Activated naive CD4-positive, alpha-beta T cell treated with anti-CD3 and anti-CD28 coated beads, Interleukin-2, amount 50 U/mL, for 72 hours (primary cell): ENCODE measurements at regions not wholly inside any gene's neighbourhood (a gene's known extent, or its start where the extent isn't known, plus 50 kb on each side); places are given as distances from the start of the nearest gene placed in this dataset.

ENCODE experiments used
- ATAC-seq, 2 donors: fragments of 150-1000 bp; cut with Tn5 transposase; 2 replicates each; pipeline ENCODE4 v1.10.0; 2021; ENCODE audit warnings: mild to moderate bottlenecking in 2 of 2, moderate library complexity in 2 of 2
- DNase-seq, 2 donors: peaks; one replicate each; pipeline ENCODE4 v3.0.0; 2021 to 2022; ENCODE audit warnings: low spot score in 2 of 2
- H3K27ac Mint-ChIP-seq, 2 donors: one replicate each; pipeline ENCODE4 v1.8.0; 2022; ENCODE audit warnings: mild to moderate bottlenecking in 2 of 2, mixed read lengths in 2 of 2
- H3K36me3 Mint-ChIP-seq, 2 donors: one replicate each; pipeline ENCODE4 v1.8.0; 2022; ENCODE audit warnings: mixed read lengths in 2 of 2
- H3K9me3 Mint-ChIP-seq, 2 donors: one replicate each; pipeline ENCODE4 v1.8.0; 2022; ENCODE audit warnings: mixed read lengths in 2 of 2

GRCh38 chr12:127268706-127269425 lies 998.1 kb upstream of the TMEM132C start:
- ATAC-seq (no peak), DNase-seq (no peak)
- Mint-ChIP-seq H3K27ac (peak overlapping the region in 1 of 2 donors; percentile 4), H3K36me3 (no peaks in the 10 kb centered on the region), H3K9me3 (peaks cover 10% of the 10 kb centered on the region in 2 donors)

DNA sequence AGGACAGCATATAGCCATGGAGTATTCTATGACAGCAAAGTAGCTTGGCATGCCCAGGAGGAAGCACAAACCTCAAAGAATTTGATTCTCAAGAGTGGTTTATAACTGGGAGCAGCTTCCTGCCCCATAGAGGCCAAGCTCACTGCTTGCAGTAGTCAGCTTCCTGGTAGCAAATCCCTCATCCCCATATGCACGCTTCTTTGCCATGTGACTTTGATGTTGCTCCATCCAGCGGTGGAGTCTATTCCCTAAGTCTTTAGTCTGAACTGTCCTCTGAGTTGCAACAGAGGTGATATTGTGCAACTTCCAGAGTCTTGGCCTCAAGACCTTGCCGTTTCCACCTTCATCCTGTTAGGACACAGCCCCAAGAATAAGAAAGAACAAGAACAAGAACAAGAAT lies 996.8 kb upstream of the TMEM132C start:
- ATAC-seq: no peak
- no peak overlapping the region for H3K27ac Mint-ChIP-seq

GRCh38 chr12:127271776-127272175 lies 995.2 kb upstream of the TMEM132C start:
- Mint-ChIP-seq H3K36me3 (no peaks in the 10 kb centered on the region), H3K27ac (no peak overlapping the region), H3K9me3 (peaks cover 0 to 2% of the 10 kb centered on the region in 2 donors)
- DNase-seq: no peak
- ATAC-seq: no peak

More for the DNA sequence above, 996.8 kb upstream of the TMEM132C start:
- peaks cover 0 to 7% of the 10 kb centered on the region in 2 donors for H3K9me3 Mint-ChIP-seq
- DNase-seq: no peak
- H3K36me3 Mint-ChIP-seq: no peaks in the 10 kb centered on the region

DNA sequence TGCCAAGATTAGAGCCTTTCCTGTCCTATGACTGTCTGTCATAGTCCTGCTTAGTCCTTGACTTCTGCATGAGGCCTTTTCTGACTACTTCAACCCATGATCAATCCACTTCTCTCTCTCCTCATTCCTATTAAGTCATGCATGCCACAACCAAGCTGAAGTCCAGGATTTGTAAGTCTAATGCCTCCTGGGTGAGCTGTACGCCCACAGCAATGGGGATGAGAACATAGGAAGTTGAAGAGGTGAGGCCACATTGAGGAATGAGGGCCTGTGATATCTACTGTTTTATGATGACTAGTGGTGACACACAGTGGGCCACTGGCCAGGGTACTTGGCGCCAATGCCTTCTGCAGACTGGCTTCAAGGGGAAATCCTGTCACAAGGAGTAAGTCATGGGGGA lies 994.1 kb upstream of the TMEM132C start:
- ATAC-seq (no peak), DNase-seq (no peak)
- Mint-ChIP-seq H3K27ac (no peak overlapping the region), H3K9me3 (no peaks in the 10 kb centered on the region), H3K36me3 (no peaks in the 10 kb centered on the region)

- H3K27ac Mint-ChIP-seq: no peak overlapping the region
- no peaks in the 10 kb centered on the region for H3K36me3 Mint-ChIP-seq
- DNase-seq (no peak), ATAC-seq (no peak)
- no peaks in the 10 kb centered on the region for H3K9me3 Mint-ChIP-seq
Measured at GRCh38 chr12:127273626-127274025, 993.3 kb upstream of the TMEM132C start.

DNA sequence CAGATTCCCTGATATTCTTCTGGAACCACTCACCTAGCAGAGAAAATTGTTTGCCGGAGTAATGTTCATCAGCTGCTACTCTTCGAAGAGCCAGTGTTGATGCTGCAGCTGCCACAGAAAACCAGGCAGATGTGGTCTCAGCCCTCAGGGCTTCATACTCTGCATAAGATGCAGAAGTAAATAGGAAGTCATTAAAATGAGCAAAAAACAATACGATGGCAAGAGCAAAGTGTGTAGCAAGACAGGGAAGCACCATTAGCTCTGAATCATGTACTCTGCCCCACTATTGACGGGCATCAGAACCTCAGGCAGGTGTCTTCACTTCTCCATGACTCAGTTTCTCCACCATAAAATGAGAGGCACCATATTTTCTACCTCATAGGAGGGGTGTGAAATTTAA lies 991.6 kb upstream of the TMEM132C start:
- ATAC-seq (no peak), DNase-seq (no peak)
- Mint-ChIP-seq H3K9me3 (peaks cover 0 to 2% of the 10 kb centered on the region in 2 donors), H3K27ac (no peak overlapping the region), H3K36me3 (no peaks in the 10 kb centered on the region)

DNA sequence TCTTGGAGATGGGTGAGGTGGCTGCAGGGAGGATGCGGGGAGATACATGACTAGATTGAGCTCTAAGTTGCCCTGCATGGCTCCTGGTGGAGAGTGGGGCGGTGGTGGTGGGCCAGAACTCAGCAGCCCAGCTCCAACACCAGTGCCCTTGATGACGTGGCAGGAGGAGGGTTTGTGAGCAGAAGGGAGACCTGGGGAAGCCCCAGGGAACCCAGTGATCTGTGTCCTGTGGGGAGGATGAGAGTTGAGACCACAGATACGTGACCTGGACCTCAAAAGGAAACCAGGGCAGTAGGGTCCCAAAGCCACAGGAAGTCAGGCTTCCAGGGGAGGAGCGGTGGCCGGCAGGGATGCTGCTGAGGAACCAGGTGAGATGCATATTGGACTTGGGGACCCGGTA lies 989.1 kb upstream of the TMEM132C start:
- H3K27ac Mint-ChIP-seq: no peak overlapping the region
- no peaks in the 10 kb centered on the region for H3K36me3 Mint-ChIP-seq
- ATAC-seq (no peak), DNase-seq (no peak)
- H3K9me3 Mint-ChIP-seq: peaks cover 0 to 3% of the 10 kb centered on the region in 2 donors

- Mint-ChIP-seq H3K9me3 (peaks cover 0 to 3% of the 10 kb centered on the region in 2 donors), H3K36me3 (no peaks in the 10 kb centered on the region), H3K27ac (no peak overlapping the region)
- no peak for DNase-seq
- ATAC-seq: no peak
Measured at GRCh38 chr12:127278351-127278750, 988.6 kb upstream of the TMEM132C start.

DNA sequence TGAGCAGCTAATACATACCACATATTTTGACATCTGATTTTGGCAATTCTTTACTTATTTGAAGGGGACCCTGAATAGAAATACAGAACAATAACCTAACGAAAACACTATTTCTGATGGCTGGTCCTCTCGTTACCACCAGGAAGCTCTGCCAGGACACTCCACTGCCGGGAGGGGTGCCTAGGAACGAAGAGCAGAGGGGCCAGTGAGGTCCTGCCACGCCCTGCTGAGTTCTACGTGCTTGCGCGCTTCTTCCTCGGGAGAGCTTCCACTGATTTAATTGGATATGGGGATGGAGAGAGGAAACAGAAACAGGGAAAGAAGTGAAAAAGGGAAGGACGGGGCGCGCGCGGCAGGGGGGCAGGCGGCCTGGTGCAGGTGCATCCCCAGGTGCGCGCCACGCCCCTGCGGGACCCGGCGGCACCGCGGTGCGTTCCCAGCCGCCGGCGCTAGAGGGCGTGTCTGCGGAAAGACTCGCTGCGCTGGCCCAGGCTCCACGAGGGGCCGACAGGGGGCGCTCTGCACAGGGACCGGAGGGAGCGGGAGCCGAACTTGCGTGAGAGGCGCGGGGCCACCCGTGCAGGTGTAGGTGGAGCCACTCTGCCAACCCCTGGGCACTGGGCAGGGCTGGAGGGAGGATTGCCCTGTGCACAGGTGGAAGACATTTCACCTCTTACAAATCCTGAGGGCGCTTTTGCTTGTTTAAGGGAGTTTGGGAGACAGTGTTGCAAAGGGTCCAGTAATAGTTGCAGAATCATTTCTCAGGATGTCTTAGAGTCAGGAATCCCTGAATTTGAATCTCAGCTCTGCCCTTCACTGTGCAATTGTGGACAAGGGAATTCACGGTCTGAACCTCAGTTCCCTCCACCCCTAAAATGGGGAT lies 986.3 kb upstream of the TMEM132C start:
- ATAC-seq (peak; percentile 85 to 92), DNase-seq (peak; percentile 66 to 93)
- Mint-ChIP-seq H3K9me3 (peaks cover 0 to 3% of the 10 kb centered on the region in 2 donors), H3K36me3 (no peaks in the 10 kb centered on the region), H3K27ac (no peak overlapping the region)

DNA sequence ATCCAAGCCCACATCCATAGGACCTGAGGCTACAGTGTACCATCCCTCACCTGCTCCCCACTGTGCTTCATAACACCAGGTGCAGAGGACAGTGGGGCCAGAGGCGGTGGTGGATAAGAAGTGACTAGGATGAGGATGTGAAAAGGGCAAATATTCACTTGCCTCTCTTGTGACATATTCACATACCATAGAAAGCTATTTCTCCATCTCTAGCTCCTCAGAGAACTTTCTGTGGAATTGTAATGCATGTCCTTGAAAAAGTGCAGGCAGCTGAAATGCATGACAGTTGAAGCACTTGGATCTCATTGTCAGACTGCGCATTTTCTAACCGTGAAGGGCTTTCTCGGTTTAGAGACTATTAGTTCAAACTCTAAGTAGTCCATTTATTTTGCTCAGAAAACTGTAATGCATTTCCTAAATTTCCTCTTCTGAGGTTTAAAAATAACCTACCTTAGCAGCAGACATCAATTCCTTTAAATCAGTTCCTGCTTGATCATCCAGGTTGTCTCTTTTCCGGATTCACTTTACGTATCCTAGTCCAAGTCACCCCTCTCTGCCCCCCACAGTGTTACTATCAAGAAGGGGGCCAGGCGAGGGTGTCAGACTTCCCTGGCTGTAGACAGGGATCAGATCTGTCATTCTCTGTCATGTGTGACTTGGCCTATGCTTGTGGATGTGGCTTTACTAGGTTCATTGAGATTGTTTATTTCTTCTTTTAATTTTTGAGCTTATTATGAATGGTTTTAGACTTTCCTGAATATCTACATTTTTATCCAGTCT lies 984.0 kb upstream of the TMEM132C start:
- no peak for ATAC-seq
- DNase-seq: no peak
- Mint-ChIP-seq H3K27ac (no peak overlapping the region), H3K36me3 (no peaks in the 10 kb centered on the region), H3K9me3 (peaks cover 0 to 3% of the 10 kb centered on the region in 2 donors)

DNA sequence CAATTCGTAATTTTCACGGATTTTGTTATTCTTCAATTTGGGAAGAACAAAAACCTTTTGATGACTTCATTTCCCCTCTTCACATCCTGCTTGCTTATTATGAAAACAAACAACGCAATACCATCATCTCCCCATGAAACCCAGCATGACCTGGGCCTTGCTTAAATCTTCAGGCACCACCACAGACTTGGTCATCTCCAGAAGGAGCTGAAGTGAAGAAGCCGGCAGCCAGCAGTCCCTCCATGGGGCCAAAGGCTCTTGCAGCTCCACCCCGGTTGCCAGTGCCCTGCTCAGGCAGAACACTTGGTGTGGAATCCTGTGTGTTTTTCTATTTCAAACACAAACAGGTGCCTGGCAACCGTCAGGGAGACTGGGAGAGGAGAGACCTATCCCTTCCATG lies 982.9 kb upstream of the TMEM132C start:
- H3K9me3 Mint-ChIP-seq: peaks cover 0 to 3% of the 10 kb centered on the region in 2 donors
- DNase-seq (no peak), ATAC-seq (no peak)
- no peaks in the 10 kb centered on the region for H3K36me3 Mint-ChIP-seq
- no peak overlapping the region for H3K27ac Mint-ChIP-seq

GRCh38 chr12:127284870-127285431 lies 982.0 kb upstream of the TMEM132C start:
- ATAC-seq (no peak), DNase-seq (no peak)
- Mint-ChIP-seq H3K36me3 (no peaks in the 10 kb centered on the region), H3K27ac (no peak overlapping the region), H3K9me3 (peaks cover 0 to 3% of the 10 kb centered on the region in 2 donors)

GRCh38 chr12:127286281-127286680 lies 980.7 kb upstream of the TMEM132C start:
- DNase-seq: no peak
- H3K27ac Mint-ChIP-seq: no peak overlapping the region
- H3K9me3 Mint-ChIP-seq: no peaks in the 10 kb centered on the region
- no peaks in the 10 kb centered on the region for H3K36me3 Mint-ChIP-seq
- no peak for ATAC-seq

GRCh38 chr12:127287256-127287655 lies 979.7 kb upstream of the TMEM132C start:
- Mint-ChIP-seq H3K27ac (no peak overlapping the region), H3K9me3 (no peaks in the 10 kb centered on the region)
- ATAC-seq: no peak

DNA sequence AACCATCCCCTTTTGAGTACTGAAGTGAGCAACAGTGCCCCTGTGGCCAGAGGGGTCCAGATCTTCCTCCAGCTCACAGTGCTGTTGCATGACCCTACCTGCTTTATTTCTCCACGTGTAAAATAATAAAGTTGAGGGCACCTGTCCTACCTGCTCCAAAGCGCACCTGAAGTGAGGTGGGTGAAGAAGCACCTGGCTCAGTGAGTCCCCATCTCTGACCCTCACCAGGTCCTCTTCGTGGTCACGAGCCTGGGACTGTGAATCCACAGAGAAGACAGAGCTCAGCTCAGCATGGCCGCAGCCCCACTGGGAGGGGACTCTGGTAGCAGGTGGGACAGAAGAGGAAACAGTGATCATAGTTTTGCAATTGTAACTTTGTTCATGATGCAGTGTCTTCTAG lies 976.7 kb upstream of the TMEM132C start:
- Mint-ChIP-seq H3K27ac (no peak overlapping the region), H3K36me3 (no peaks in the 10 kb centered on the region), H3K9me3 (no peaks in the 10 kb centered on the region)
- DNase-seq (no peak), ATAC-seq (no peak)

More at GRCh38 chr12:127287256-127287655, 979.7 kb upstream of the TMEM132C start:
- H3K36me3 Mint-ChIP-seq: no peaks in the 10 kb centered on the region
- no peak for DNase-seq

- no peaks in the 10 kb centered on the region for H3K9me3 Mint-ChIP-seq
- no peak overlapping the region for H3K27ac Mint-ChIP-seq
- no peaks in the 10 kb centered on the region for H3K36me3 Mint-ChIP-seq
- ATAC-seq (no peak), DNase-seq (no peak)
Measured at GRCh38 chr12:127292736-127293135, 974.2 kb upstream of the TMEM132C start.
